Hepatocyte (in vitro differentiated cells): ENCODE measurements at regions not wholly inside any gene's neighbourhood (a gene's known extent, or its start where the extent isn't known, plus 50 kb on each side); places are given as distances from the start of the nearest gene placed in this dataset.

ENCODE experiments used
- CTCF ChIP-seq: fragments of 200-600 bp; sonication (generic); IDR thresholded peaks from 2 replicates; pipeline ENCODE4 v1.5.1; 2016; ENCODE audit warnings: antibody characterized with exemption, mild to moderate bottlenecking; ENCODE audit not compliant: poor library complexity
- EZH2 ChIP-seq: fragments of 200-600 bp; sonication (generic); IDR thresholded peaks from 2 replicates; pipeline ENCODE4 v1.6.1; 2016; ENCODE audit warnings: antibody characterized with exemption, mild to moderate bottlenecking, borderline replicate concordance
- EZH2phosphoT487 ChIP-seq: fragments of 200-600 bp; sonication (generic); IDR thresholded peaks from one replicate; pipeline ENCODE4 v1.6.1; 2018; ENCODE audit warnings: antibody characterized with exemption, mild to moderate bottlenecking, low read depth, moderate library complexity; ENCODE audit not compliant: unreplicated experiment, severe bottlenecking

DNA sequence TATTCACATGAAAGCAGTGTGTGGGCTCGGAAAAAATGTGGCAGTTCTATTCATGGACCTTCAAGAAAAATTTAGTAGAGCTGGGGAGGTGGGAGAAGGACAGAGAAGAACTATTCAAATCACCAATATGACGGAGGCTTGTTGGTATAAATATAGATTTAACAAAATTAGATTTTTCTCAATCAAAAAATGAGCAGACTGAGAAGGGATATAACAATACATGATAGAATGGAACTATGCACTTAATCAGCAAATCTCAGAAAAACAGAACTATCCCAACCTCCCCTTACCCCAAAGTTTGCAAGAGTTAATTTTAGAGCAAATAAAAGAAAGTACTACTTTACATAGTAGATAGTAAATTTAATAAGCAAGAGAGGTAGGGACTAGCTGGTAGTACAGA is 194.6 kb upstream of the BCL6 start:
- TF ChIP-seq EZH2 (no peak), CTCF (no peak), EZH2phosphoT487 (no peak)
